ENCODE measurements at regions not wholly inside any gene's neighbourhood (a gene's known extent, or its start where the extent isn't known, plus 50 kb on each side); places are given as distances from the start of the nearest gene placed in this dataset.
"Not testable (repeated sequence)": the region's sequence is repeated elsewhere in the genome, so short reads cannot be mapped to it uniquely, and the experiment has no call there.

DNA sequence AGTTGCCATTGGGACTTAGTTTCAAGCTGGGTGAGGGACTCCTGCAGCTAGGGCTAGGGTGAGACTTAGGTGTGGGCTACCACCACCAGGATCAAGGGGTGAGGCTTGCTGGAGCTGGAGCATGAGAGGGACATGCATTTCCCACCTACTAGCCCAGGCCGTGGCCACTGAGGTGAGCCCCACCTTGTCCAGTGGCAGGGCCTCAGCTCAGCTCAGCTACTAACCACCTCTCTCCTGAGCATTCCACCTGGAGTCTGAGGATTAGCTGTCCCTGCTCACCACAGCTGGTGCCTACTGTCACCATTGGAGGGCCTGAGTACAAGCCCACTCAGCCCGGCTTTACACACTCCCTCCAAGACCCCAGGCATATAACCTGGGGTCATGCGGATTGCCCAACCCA is 62.6 kb upstream of the MAGEH1 start:
- intact Hi-C loops (cut with DNase I; ENCODE audit: low total_unique reads): no loop called here
- Histone ChIP-seq H3K27ac (no peak overlapping the region), H3K4me3 (no peak overlapping the region), H3K9me3 (peaks cover 0 to 11% (median 3%) of the 10 kb centered on the region in 4 donors), H3K36me3 (no peaks in the 10 kb centered on the region), H3K27me3 (peaks cover 0 to 13% (median 0%) of the 10 kb centered on the region in 3 donors), H3K4me1 (no peaks in the 10 kb centered on the region)
- no peak for TF ChIP-seq POLR2A (IDR thresholded peaks at IDR 0.05)
- TF ChIP-seq EP300 (IDR thresholded peaks at IDR 0.05): no peak
- TF ChIP-seq POLR2AphosphoS5 (IDR thresholded peaks at IDR 0.05): no peak
- TF ChIP-seq, protein P1, sequence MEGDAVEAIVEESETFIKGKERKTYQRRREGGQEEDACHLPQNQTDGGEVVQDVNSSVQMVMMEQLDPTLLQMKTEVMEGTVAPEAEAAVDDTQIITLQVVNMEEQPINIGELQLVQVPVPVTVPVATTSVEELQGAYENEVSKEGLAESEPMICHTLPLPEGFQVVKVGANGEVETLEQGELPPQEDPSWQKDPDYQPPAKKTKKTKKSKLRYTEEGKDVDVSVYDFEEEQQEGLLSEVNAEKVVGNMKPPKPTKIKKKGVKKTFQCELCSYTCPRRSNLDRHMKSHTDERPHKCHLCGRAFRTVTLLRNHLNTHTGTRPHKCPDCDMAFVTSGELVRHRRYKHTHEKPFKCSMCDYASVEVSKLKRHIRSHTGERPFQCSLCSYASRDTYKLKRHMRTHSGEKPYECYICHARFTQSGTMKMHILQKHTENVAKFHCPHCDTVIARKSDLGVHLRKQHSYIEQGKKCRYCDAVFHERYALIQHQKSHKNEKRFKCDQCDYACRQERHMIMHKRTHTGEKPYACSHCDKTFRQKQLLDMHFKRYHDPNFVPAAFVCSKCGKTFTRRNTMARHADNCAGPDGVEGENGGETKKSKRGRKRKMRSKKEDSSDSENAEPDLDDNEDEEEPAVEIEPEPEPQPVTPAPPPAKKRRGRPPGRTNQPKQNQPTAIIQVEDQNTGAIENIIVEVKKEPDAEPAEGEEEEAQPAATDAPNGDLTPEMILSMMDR (IDR thresholded peaks at IDR 0.05): no peak
- WGBS, 5 donors: 60 to 100% (median 81%) methylated on average over 1 to 3 of the region's 3 CpGs
- DNase-seq: no peak

DNA sequence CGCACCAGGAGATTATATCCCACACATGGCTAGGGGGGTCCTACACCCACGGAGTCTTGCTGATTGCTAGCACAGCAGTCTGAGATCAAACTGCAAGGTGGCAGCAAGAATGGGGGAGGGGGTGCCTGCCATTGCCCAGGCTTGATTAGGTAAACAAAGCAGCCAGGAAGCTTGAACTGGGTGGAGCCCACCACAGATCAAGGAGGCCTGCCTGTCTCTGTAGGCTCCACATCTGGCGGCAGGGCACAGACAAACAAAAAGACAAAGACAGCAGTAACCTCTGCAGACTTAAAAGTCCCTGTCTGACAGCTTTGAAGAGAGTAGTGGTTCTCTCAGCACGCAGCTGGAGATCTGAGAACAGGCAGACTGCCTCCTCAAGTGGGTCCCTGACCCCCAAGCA is 55.1 kb upstream of the MAGEH1 start:
- H3K27ac ChIP-seq; H3K4me1 ChIP-seq; H3K27me3 ChIP-seq; intact Hi-C loops (cut with DNase I; ENCODE audit: low total_unique reads); DNase-seq; H3K9me3 ChIP-seq; H3K36me3 ChIP-seq; H3K4me3 ChIP-seq: not testable (repeated sequence)
- 50 to 63% (median 55%) methylated on average over 1 to 4 of the region's 4 CpGs for WGBS, 5 donors

All from stomach (tissue), 8 donors.